DOHH2 (cell line): ENCODE measurements at regions not wholly inside any gene's neighbourhood (a gene's known extent, or its start where the extent isn't known, plus 50 kb on each side); places are given as distances from the start of the nearest gene placed in this dataset.

Experiments
- H3F3A ChIP-seq: fragments of 200-600 bp; sonication (generic), shearing (Covaris generic); 2 replicates; pipeline ENCODE4 v1.6.0; 2016; ENCODE audit warnings: antibody characterized with exemption, mild to moderate bottlenecking; ENCODE audit not compliant: control insufficient read depth, insufficient read depth
- H3K27ac ChIP-seq: fragments of 200-600 bp; sonication (generic); 2 replicates; pipeline ENCODE4 v1.5.1; 2014; ENCODE audit warnings: low read depth, mild to moderate bottlenecking, low read length, moderate library complexity
- H3K27me3 ChIP-seq: fragments of 200-600 bp; sonication (generic); 2 replicates; pipeline ENCODE4 v1.6.1; 2014; ENCODE audit warnings: mild to moderate bottlenecking, low read length, mixed read lengths; ENCODE audit not compliant: control insufficient read depth
- H3K36me3 ChIP-seq: fragments of 200-600 bp; sonication (generic); 2 replicates; pipeline ENCODE4 v1.6.1; 2014; ENCODE audit warnings: mild to moderate bottlenecking, low read length, moderate library complexity, mixed read lengths; ENCODE audit not compliant: control insufficient read depth
- H3K4me1 ChIP-seq: fragments of 200-600 bp; sonication (generic); 2 replicates; pipeline ENCODE4 v1.6.1; 2014; ENCODE audit warnings: mild to moderate bottlenecking, low read length, mixed read lengths; ENCODE audit not compliant: control insufficient read depth
- H3K4me2 ChIP-seq: fragments of 200-600 bp; sonication (generic); 2 replicates; pipeline ENCODE4 v1.6.0; 2014; ENCODE audit warnings: mild to moderate bottlenecking, low read length, moderate library complexity
- H3K4me3 ChIP-seq: fragments of 200-600 bp; sonication (generic); 2 replicates; pipeline ENCODE4 v1.5.1; 2014; ENCODE audit warnings: mild to moderate bottlenecking, low read length, mixed read lengths
- H3K79me2 ChIP-seq: fragments of 200-600 bp; sonication (generic); 2 replicates; pipeline ENCODE4 v1.6.1; 2014; ENCODE audit warnings: mild to moderate bottlenecking, low read length, mixed read lengths; ENCODE audit not compliant: control insufficient read depth
- H3K9me2 ChIP-seq: fragments of 200-600 bp; sonication (generic); replicated peaks from 2 replicates; pipeline ENCODE4 v1.6.1; 2014; ENCODE audit warnings: mild to moderate bottlenecking, low read length, mixed read lengths; ENCODE audit not compliant: control insufficient read depth
- H3K9me3 ChIP-seq: fragments of 200-600 bp; sonication (generic); 2 replicates; pipeline ENCODE4 v1.6.1; 2014; ENCODE audit warnings: antibody characterized with exemption, low read length, mixed read lengths; ENCODE audit not compliant: control insufficient read depth, insufficient read depth
- H4K20me1 ChIP-seq: fragments of 200-600 bp; sonication (generic); 2 replicates; pipeline ENCODE4 v1.6.0; 2014; ENCODE audit warnings: low read depth, mild to moderate bottlenecking, antibody characterized with exemption, low read length, moderate library complexity; ENCODE audit not compliant: control insufficient read depth, insufficient read depth
- CTCF ChIP-seq: fragments of 200-600 bp; sonication (generic); IDR thresholded peaks from one replicate; pipeline ENCODE4 v1.5.1; 2014; ENCODE audit warnings: antibody characterized with exemption, mild to moderate bottlenecking, low read depth, low read length; ENCODE audit not compliant: poor library complexity, severe bottlenecking
- EZH2phosphoT487 ChIP-seq: fragments of 200-600 bp; sonication (generic); IDR thresholded peaks from 2 replicates; pipeline ENCODE4 v1.6.1; 2017; ENCODE audit warnings: borderline replicate concordance, mild to moderate bottlenecking, antibody characterized with exemption, low read length, moderate library complexity, mixed read lengths

DNA sequence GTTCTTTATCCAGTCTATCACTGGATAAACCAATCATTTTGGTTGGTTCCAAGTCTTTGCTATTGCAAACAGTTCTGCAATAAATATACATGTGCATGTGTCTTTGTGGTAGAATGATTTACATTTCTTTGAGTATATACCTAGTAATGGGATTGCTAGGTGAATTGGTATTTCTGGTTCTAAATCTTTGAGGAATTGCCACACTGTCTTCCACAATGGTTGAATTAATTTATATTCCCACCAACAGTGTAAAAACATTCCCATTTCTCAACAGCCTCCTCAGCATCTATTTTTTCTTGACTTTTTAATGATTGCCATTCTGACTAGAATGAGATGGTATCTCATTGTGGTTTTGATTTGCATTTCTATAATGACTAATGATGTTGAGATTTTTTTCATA lies 791.7 kb upstream of the AGA start:
- TF ChIP-seq CTCF (no peak), EZH2phosphoT487 (no peak)

GRCh38 chr4:178240891-178241290 lies 798.7 kb upstream of the AGA start:
- no peak for TF ChIP-seq CTCF
- no peak for TF ChIP-seq EZH2phosphoT487
- Histone ChIP-seq H3K4me3 (no peak overlapping the region), H3K27me3 (no peaks in the 10 kb centered on the region), H3K36me3 (no peaks in the 10 kb centered on the region), H3K4me2 (no peak overlapping the region), H3K9me2 (no peaks in the 10 kb centered on the region), H3F3A (no peaks in the 10 kb centered on the region), H3K4me1 (no peaks in the 10 kb centered on the region), H3K9me3 (peaks cover 3% of the 10 kb centered on the region; the same call in 1 of the 2 replicates), H4K20me1 (no peaks in the 10 kb centered on the region), H3K27ac (no peak overlapping the region), H3K79me2 (no peaks in the 10 kb centered on the region)

More for the DNA sequence above, 791.7 kb upstream of the AGA start:
- no peak overlapping the region for H3K4me2 ChIP-seq
- no peaks in the 10 kb centered on the region for H4K20me1 ChIP-seq
- H3K4me3 ChIP-seq = no peak overlapping the region
- no peaks in the 10 kb centered on the region for H3K4me1 ChIP-seq
- H3F3A ChIP-seq = no peaks in the 10 kb centered on the region
- no peaks in the 10 kb centered on the region for H3K79me2 ChIP-seq
- no peak overlapping the region for H3K27ac ChIP-seq
- H3K27me3 ChIP-seq = no peaks in the 10 kb centered on the region
- no peaks in the 10 kb centered on the region for H3K9me3 ChIP-seq
- no peaks in the 10 kb centered on the region for H3K9me2 ChIP-seq
- H3K36me3 ChIP-seq = no peaks in the 10 kb centered on the region

DNA sequence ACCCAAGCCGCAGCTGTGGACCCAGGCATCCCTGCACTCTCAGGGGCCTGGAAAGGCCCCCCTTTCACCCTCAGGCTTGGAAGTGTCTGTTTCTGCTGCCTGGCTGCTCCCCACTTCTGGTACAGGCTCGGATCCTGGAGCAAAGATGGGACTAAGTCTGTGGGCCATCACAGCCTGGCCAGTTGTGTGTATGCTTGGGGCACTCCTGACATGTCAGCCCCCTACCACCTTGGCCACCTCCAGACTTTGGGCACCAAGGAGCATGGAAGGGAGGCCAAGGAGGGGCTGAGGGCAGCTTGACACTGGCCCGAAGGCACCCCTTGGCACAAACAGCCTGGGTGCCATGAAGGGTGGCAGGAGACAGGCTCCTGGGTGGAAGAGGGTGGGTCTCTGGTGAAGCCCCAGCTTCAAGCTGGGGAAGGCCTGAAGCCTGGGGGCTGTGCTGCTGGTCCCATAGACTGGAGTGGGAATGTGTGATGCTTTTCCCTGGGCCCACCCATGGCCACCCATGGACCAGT lies 799.4 kb upstream of the AGA start:
- H3K9me3 ChIP-seq = peaks cover 3% of the 10 kb centered on the region; the same call in 1 of the 2 replicates
- H3K4me2 ChIP-seq = no peak overlapping the region
- no peaks in the 10 kb centered on the region for H4K20me1 ChIP-seq
- H3K27me3 ChIP-seq = no peaks in the 10 kb centered on the region
- H3K4me1 ChIP-seq = no peaks in the 10 kb centered on the region
- no peaks in the 10 kb centered on the region for H3F3A ChIP-seq
- H3K79me2 ChIP-seq = no peaks in the 10 kb centered on the region
- H3K9me2 ChIP-seq = no peaks in the 10 kb centered on the region
- H3K36me3 ChIP-seq = no peaks in the 10 kb centered on the region
- no peak overlapping the region for H3K4me3 ChIP-seq
- no peak overlapping the region for H3K27ac ChIP-seq
- TF ChIP-seq EZH2phosphoT487 = no peak
- TF ChIP-seq CTCF = no peak

DNA sequence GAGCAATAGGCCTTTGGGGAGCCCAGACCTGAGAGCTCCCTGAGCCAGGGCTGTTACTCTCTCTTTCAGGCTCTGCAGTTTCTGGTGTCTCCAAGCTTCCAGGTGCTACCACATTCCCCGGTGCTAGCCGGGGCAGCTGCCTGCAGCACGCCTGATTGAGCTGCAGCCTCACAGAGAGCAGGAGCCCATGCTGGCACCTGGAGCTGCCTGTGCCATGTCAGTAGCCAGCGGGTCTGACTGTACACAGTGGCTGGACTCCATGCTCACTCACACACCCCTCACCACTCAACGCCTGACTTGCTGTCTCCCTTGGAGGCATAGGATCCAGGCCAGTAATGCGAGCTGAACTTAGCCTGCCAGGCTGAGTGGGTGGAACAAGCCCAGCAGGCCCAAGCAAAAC lies 800.4 kb upstream of the AGA start:
- Histone ChIP-seq H3K27me3 (no peaks in the 10 kb centered on the region), H3K4me1 (no peaks in the 10 kb centered on the region), H3K79me2 (no peaks in the 10 kb centered on the region), H3K36me3 (no peaks in the 10 kb centered on the region), H3F3A (no peaks in the 10 kb centered on the region), H4K20me1 (no peaks in the 10 kb centered on the region), H3K9me2 (no peaks in the 10 kb centered on the region), H3K4me3 (no peak overlapping the region), H3K4me2 (no peak overlapping the region), H3K27ac (no peak overlapping the region), H3K9me3 (peaks cover 3% of the 10 kb centered on the region; the same call in 1 of the 2 replicates)
- no peak for TF ChIP-seq CTCF
- no peak for TF ChIP-seq EZH2phosphoT487
